ENCODE measurements at regions not wholly inside any gene's neighbourhood (a gene's known extent, or its start where the extent isn't known, plus 50 kb on each side); places are given as distances from the start of the nearest gene placed in this dataset.

GRCh38 chr10:65559369-65559768, 1366.5 kb upstream of the LRRTM3 start:
- no peak overlapping the region for H3K4me3 ChIP-seq (ENCODE audit: low read depth in 1 of 2, low read length in 1 of 2)
- no peaks in the 10 kb centered on the region for H3K27me3 ChIP-seq
- H3K9me3 ChIP-seq, result no peaks in the 10 kb centered on the region
- no peak for TF ChIP-seq CTCF (IDR thresholded peaks at IDR 0.05)
- no peaks in the 10 kb centered on the region for H3K4me1 ChIP-seq (ENCODE audit: control insufficient read depth in 1 of 2, insufficient read depth in 1 of 2, low read depth in 1 of 2, low read length in 1 of 2)
- no peak overlapping the region for H3K27ac ChIP-seq
- no peaks in the 10 kb centered on the region for H3K36me3 ChIP-seq

GRCh38 chr10:65565246-65565645, 1360.6 kb upstream of the LRRTM3 start:
- Histone ChIP-seq H3K27me3 (no peaks in the 10 kb centered on the region), H3K4me3 (ENCODE audit: low read depth in 1 of 2, low read length in 1 of 2) (no peak overlapping the region), H3K9me3 (no peaks in the 10 kb centered on the region), H3K36me3 (no peaks in the 10 kb centered on the region), H3K27ac (no peak overlapping the region), H3K4me1 (ENCODE audit: control insufficient read depth in 1 of 2, insufficient read depth in 1 of 2, low read depth in 1 of 2, low read length in 1 of 2) (peaks cover 1 to 2% of the 10 kb centered on the region in 2 experiments)
- no peak for TF ChIP-seq CTCF (IDR thresholded peaks at IDR 0.05)

- Histone ChIP-seq H3K4me3 (ENCODE audit: low read depth in 1 of 2, low read length in 1 of 2) (no peak overlapping the region), H3K4me1 (ENCODE audit: control insufficient read depth in 1 of 2, insufficient read depth in 1 of 2, low read depth in 1 of 2, low read length in 1 of 2) (peaks cover 6 to 13% of the 10 kb centered on the region in 2 experiments), H3K27me3 (no peaks in the 10 kb centered on the region), H3K36me3 (no peaks in the 10 kb centered on the region), H3K27ac (no peak overlapping the region), H3K9me3 (no peaks in the 10 kb centered on the region)
- TF ChIP-seq CTCF (IDR thresholded peaks at IDR 0.05), result no peak
These were observed 1358.9 kb upstream of the LRRTM3 start for GRCh38 chr10:65566906-65567305.

- Histone ChIP-seq H3K27me3 (no peaks in the 10 kb centered on the region), H3K4me3 (ENCODE audit: low read depth in 1 of 2, low read length in 1 of 2) (peak overlapping the region; percentile 20 to 33), H3K36me3 (no peaks in the 10 kb centered on the region), H3K27ac (no peak overlapping the region), H3K9me3 (no peaks in the 10 kb centered on the region), H3K4me1 (ENCODE audit: control insufficient read depth in 1 of 2, insufficient read depth in 1 of 2, low read depth in 1 of 2, low read length in 1 of 2) (peaks cover 6 to 13% of the 10 kb centered on the region in 2 experiments)
- no peak for TF ChIP-seq CTCF (IDR thresholded peaks at IDR 0.05)
These were observed 1355.5 kb upstream of the LRRTM3 start for GRCh38 chr10:65570143-65571010.

- Histone ChIP-seq H3K27ac (no peak overlapping the region), H3K4me3 (ENCODE audit: low read depth in 1 of 2, low read length in 1 of 2) (peak overlapping the region; percentile 20 to 33), H3K4me1 (ENCODE audit: control insufficient read depth in 1 of 2, insufficient read depth in 1 of 2, low read depth in 1 of 2, low read length in 1 of 2) (peaks cover 6 to 13% of the 10 kb centered on the region in 2 experiments)
These were observed 1354.7 kb upstream of the LRRTM3 start for GRCh38 chr10:65571011-65571570.

More at GRCh38 chr10:65571011-65571570, 1354.7 kb upstream of the LRRTM3 start:
- no peaks in the 10 kb centered on the region for H3K9me3 ChIP-seq
- no peaks in the 10 kb centered on the region for H3K36me3 ChIP-seq
- H3K27me3 ChIP-seq, result no peaks in the 10 kb centered on the region
- TF ChIP-seq CTCF (IDR thresholded peaks at IDR 0.05), result no peak
